Loucy (cell line): ENCODE measurements at regions not wholly inside any gene's neighbourhood (a gene's known extent, or its start where the extent isn't known, plus 50 kb on each side); places are given as distances from the start of the nearest gene placed in this dataset.

Source experiments
- H2AFZ ChIP-seq: fragments of 200-600 bp; sonication (generic); 2 replicates; pipeline ENCODE4 v1.6.0; 2016; ENCODE audit warnings: antibody characterized with exemption, mild to moderate bottlenecking, low read length, moderate library complexity
- H3F3A ChIP-seq: fragments of 200-600 bp; 2 replicates; pipeline ENCODE4 v1.6.0; 2016; ENCODE audit warnings: antibody characterized with exemption, low read depth, mild to moderate bottlenecking
- H3K27me3 ChIP-seq: fragments of 200-600 bp; sonication (generic); 2 replicates; pipeline ENCODE4 v1.6.1; 2014; ENCODE audit warnings: low read length, mild to moderate bottlenecking; ENCODE audit not compliant: insufficient read depth, poor library complexity, severe bottlenecking
- H3K36me3 ChIP-seq: fragments of 200-600 bp; sonication (generic); 2 replicates; pipeline ENCODE4 v1.6.1; 2016; ENCODE audit warnings: low read length; ENCODE audit not compliant: insufficient read depth
- H3K4me1 ChIP-seq: fragments of 200-600 bp; sonication (generic); 2 replicates; pipeline ENCODE4 v1.5.1; 2014; ENCODE audit warnings: low read length, mild to moderate bottlenecking; ENCODE audit not compliant: insufficient read depth, poor library complexity, severe bottlenecking
- H3K4me2 ChIP-seq: fragments of 200-600 bp; sonication (generic); 2 replicates; pipeline ENCODE4 v1.6.0; 2014; ENCODE audit warnings: antibody characterized with exemption, low read length, low read depth, mild to moderate bottlenecking; ENCODE audit not compliant: poor library complexity, severe bottlenecking
- H3K4me3 ChIP-seq: fragments of 200-600 bp; sonication (generic); 2 replicates; pipeline ENCODE4 v1.5.1; 2014; ENCODE audit warnings: low read length, mild to moderate bottlenecking, mixed read lengths; ENCODE audit not compliant: poor library complexity, severe bottlenecking
- H3K79me2 ChIP-seq: fragments of 200-600 bp; sonication (generic); 2 replicates; pipeline ENCODE4 v1.6.1; 2014; ENCODE audit warnings: low read length; ENCODE audit not compliant: insufficient read depth
- H3K9ac ChIP-seq: fragments of 200-600 bp; sonication (generic); 2 replicates; pipeline ENCODE4 v1.6.0; 2014; ENCODE audit warnings: mild to moderate bottlenecking, low read depth, low read length, moderate library complexity; ENCODE audit not compliant: poor library complexity, severe bottlenecking
- H3K9me2 ChIP-seq: fragments of 200-600 bp; sonication (generic); replicated peaks from 2 replicates; pipeline ENCODE4 v1.6.1; 2016; ENCODE audit warnings: low read depth, low read length, mixed read lengths
- H3K9me3 ChIP-seq: fragments of 200-600 bp; sonication (generic); 2 replicates; pipeline ENCODE4 v1.6.1; 2014; ENCODE audit warnings: mild to moderate bottlenecking, antibody characterized with exemption, low read length, low read depth; ENCODE audit not compliant: insufficient read depth
- H4K20me1 ChIP-seq: fragments of 200-600 bp; sonication (generic); 2 replicates; pipeline ENCODE4 v1.6.0; 2014; ENCODE audit warnings: antibody characterized with exemption, low read length, mild to moderate bottlenecking; ENCODE audit not compliant: insufficient read depth, poor library complexity, severe bottlenecking
- EZH2phosphoT487 ChIP-seq: fragments of 200-600 bp; IDR thresholded peaks from 2 replicates; pipeline ENCODE4 v1.6.1; 2018; ENCODE audit warnings: antibody characterized with exemption, mild to moderate bottlenecking, moderate library complexity, borderline replicate concordance
- TF ChIP-seq, protein P1 (sequence below): fragments of 200-600 bp; sonication (generic); conservative IDR thresholded peaks from 2 replicates; pipeline ENCODE4 v1.5.1; 2014; ENCODE audit warnings: mild to moderate bottlenecking, antibody characterized with exemption, low read length

DNA sequence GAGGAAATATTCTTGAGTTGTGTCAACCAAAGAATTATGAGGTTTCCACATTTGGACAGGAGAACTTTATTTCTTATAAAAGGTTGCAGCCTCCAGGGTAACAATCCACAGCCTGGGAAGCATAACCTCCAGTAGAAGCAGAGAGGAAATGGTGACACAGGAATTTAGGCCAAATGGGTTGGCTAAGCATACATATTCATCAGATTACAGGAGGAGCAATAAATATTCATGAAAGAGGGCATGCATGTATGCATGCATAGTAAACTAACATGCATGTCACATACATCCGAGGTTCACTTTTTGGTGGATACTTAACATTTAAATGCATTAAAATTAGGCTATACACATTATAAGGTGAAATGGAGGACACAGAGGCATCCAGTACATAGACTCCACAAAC lies 55.7 kb upstream of the NT5E start:
- no peaks in the 10 kb centered on the region for H3K9me2 ChIP-seq
- TF ChIP-seq, protein P1, sequence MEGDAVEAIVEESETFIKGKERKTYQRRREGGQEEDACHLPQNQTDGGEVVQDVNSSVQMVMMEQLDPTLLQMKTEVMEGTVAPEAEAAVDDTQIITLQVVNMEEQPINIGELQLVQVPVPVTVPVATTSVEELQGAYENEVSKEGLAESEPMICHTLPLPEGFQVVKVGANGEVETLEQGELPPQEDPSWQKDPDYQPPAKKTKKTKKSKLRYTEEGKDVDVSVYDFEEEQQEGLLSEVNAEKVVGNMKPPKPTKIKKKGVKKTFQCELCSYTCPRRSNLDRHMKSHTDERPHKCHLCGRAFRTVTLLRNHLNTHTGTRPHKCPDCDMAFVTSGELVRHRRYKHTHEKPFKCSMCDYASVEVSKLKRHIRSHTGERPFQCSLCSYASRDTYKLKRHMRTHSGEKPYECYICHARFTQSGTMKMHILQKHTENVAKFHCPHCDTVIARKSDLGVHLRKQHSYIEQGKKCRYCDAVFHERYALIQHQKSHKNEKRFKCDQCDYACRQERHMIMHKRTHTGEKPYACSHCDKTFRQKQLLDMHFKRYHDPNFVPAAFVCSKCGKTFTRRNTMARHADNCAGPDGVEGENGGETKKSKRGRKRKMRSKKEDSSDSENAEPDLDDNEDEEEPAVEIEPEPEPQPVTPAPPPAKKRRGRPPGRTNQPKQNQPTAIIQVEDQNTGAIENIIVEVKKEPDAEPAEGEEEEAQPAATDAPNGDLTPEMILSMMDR: no peak
- no peak for TF ChIP-seq EZH2phosphoT487
- H3K9ac ChIP-seq: no peak overlapping the region
- no peaks in the 10 kb centered on the region for H3K79me2 ChIP-seq
- no peak overlapping the region for H2AFZ ChIP-seq
- H4K20me1 ChIP-seq: no peaks in the 10 kb centered on the region
- no peak overlapping the region for H3K4me2 ChIP-seq
- no peaks in the 10 kb centered on the region for H3K36me3 ChIP-seq
- no peaks in the 10 kb centered on the region for H3F3A ChIP-seq
- no peaks in the 10 kb centered on the region for H3K9me3 ChIP-seq
- no peak overlapping the region for H3K4me3 ChIP-seq
- H3K4me1 ChIP-seq: peaks cover 9% of the 10 kb centered on the region
- no peaks in the 10 kb centered on the region for H3K27me3 ChIP-seq

DNA sequence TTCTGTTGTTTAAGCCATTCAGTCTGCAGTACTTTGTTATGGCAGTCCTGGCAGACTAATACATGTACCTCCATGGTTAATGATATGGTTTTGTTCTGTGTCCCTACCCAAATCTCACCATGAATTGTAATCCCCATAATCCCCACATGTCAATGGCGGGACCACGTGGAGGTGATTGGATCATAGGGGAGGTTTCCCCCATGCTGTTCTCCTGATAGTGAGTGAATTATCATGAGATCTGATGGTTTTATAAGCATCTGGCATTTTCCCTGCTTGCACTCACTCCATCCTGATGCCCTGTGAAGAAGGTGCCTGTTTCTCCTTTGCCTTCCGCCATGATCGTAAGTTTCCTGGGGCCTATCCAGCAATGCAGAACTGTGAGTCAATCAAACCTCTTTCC lies 57.5 kb upstream of the NT5E start:
- TF ChIP-seq, protein P1: no peak
- no peak for TF ChIP-seq EZH2phosphoT487
- no peaks in the 10 kb centered on the region for H3K79me2 ChIP-seq

DNA sequence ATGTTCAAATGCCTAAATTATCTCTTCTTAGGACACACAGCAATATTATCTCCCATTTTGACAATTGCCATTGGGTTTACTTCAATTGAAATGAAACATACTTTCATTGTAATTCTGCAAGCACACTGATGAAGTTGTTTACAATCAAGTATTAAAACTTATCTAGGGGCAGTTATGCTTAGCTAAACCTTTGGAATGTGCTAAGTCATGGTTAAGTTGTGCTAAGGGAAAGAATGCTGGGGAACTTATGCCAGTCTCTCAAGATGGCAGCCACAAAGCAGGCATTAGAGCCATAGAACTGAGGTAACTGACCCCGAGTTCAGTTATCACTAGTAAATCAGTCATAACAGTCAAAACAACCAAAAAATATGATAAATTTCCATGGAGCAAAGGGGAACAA lies 59.1 kb upstream of the NT5E start:
- TF ChIP-seq EZH2phosphoT487: no peak
- TF ChIP-seq, protein P1: no peak
- no peak overlapping the region for H2AFZ ChIP-seq

More for the DNA sequence above, 57.5 kb upstream of the NT5E start:
- Histone ChIP-seq H3K4me2 (no peak overlapping the region), H3K27me3 (no peaks in the 10 kb centered on the region), H3K9ac (no peak overlapping the region), H3K36me3 (no peaks in the 10 kb centered on the region), H2AFZ (no peak overlapping the region), H3F3A (no peaks in the 10 kb centered on the region), H3K9me2 (no peaks in the 10 kb centered on the region), H3K4me1 (peaks cover 9% of the 10 kb centered on the region), H3K4me3 (no peak overlapping the region), H4K20me1 (no peaks in the 10 kb centered on the region), H3K9me3 (no peaks in the 10 kb centered on the region)

More for the DNA sequence above, 59.1 kb upstream of the NT5E start:
- Histone ChIP-seq H4K20me1 (no peaks in the 10 kb centered on the region), H3K4me3 (no peak overlapping the region), H3K36me3 (no peaks in the 10 kb centered on the region), H3K79me2 (no peaks in the 10 kb centered on the region), H3K9me3 (no peaks in the 10 kb centered on the region), H3F3A (no peaks in the 10 kb centered on the region), H3K4me1 (peaks cover 9% of the 10 kb centered on the region), H3K27me3 (no peaks in the 10 kb centered on the region), H3K4me2 (no peak overlapping the region), H3K9me2 (no peaks in the 10 kb centered on the region), H3K9ac (no peak overlapping the region)
